GM12875 (cell line): ENCODE measurements at regions not wholly inside any gene's neighbourhood (a gene's known extent, or its start where the extent isn't known, plus 50 kb on each side); places are given as distances from the start of the nearest gene placed in this dataset.

ENCODE experiments used
- H3K4me3 ChIP-seq: one replicate; pipeline ENCODE4 v1.5.1; 2011; ENCODE audit warnings: low read depth, low read length, control low read depth
- TF ChIP-seq, protein P1 (sequence below): IDR thresholded peaks from 2 replicates; pipeline ENCODE4 v1.5.1; 2011; ENCODE audit warnings: low read depth, mild to moderate bottlenecking, control low read depth, inconsistent platforms, low read length, moderate library complexity, borderline replicate concordance; ENCODE audit not compliant: insufficient read depth

DNA sequence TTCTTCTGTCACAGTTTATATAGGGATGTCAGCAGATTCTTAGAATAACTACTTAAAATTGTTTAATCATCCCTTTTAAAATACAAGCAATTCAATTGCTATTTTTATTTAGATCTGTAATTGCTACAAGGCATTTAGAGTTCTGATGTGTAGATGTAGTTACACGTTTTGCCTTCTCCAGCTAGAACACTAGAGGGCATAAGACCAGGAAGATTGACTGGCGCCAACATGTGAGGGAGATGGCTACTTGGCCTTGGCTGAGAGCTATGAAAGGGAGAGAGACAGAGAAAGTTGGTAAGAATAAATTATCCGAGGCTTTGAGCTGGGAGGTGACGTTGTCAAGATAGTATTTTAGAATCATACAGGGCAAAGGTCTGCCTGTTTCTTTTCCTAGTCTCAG is 563.7 kb upstream of the PRKX start:
- TF ChIP-seq, protein P1, sequence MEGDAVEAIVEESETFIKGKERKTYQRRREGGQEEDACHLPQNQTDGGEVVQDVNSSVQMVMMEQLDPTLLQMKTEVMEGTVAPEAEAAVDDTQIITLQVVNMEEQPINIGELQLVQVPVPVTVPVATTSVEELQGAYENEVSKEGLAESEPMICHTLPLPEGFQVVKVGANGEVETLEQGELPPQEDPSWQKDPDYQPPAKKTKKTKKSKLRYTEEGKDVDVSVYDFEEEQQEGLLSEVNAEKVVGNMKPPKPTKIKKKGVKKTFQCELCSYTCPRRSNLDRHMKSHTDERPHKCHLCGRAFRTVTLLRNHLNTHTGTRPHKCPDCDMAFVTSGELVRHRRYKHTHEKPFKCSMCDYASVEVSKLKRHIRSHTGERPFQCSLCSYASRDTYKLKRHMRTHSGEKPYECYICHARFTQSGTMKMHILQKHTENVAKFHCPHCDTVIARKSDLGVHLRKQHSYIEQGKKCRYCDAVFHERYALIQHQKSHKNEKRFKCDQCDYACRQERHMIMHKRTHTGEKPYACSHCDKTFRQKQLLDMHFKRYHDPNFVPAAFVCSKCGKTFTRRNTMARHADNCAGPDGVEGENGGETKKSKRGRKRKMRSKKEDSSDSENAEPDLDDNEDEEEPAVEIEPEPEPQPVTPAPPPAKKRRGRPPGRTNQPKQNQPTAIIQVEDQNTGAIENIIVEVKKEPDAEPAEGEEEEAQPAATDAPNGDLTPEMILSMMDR = no peak
- H3K4me3 ChIP-seq = no peak overlapping the region

DNA sequence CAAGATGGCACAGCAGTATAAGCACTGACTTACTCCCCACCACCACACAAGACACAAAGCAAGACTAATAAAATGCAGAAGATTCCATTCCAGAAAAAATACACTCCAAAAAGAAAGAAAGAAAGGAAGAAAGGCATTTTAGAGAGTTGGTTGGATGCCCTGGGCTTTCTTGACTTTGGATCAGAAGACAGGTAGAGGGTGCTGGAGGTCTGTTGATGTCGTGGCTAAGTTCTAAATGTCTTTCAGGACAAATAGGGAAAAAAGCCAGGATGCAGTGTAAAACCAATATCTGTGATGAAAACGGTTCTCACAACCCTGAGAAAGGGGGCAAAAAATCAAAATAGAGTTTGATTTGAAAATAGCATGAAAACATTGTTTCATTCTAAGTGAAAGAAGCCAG is 555.2 kb upstream of the PRKX start:
- H3K4me3 ChIP-seq = no peak overlapping the region

DNA sequence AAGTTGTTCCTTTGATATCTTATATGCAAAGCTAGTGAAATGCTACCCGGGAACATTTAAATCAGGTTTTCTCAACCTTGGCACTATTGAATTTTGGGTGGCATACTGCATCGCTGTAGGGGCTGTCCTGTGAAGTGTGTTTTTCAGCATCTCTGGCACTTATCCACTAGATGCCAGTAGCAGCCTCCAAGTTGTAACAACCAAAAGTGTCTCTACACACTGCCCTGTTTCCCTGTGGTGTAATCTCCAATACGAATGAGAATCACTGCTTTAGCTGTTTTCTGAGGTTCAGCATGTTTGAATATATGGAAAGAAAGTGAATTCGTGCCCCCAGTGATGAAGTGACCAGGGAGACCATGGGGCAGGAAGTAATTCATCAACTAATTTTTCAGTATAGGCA is 551.6 kb upstream of the PRKX start:
- H3K4me3 ChIP-seq = no peak overlapping the region
- TF ChIP-seq, protein P1 = no peak

More for the DNA sequence above, 555.2 kb upstream of the PRKX start:
- TF ChIP-seq, protein P1 = no peak

DNA sequence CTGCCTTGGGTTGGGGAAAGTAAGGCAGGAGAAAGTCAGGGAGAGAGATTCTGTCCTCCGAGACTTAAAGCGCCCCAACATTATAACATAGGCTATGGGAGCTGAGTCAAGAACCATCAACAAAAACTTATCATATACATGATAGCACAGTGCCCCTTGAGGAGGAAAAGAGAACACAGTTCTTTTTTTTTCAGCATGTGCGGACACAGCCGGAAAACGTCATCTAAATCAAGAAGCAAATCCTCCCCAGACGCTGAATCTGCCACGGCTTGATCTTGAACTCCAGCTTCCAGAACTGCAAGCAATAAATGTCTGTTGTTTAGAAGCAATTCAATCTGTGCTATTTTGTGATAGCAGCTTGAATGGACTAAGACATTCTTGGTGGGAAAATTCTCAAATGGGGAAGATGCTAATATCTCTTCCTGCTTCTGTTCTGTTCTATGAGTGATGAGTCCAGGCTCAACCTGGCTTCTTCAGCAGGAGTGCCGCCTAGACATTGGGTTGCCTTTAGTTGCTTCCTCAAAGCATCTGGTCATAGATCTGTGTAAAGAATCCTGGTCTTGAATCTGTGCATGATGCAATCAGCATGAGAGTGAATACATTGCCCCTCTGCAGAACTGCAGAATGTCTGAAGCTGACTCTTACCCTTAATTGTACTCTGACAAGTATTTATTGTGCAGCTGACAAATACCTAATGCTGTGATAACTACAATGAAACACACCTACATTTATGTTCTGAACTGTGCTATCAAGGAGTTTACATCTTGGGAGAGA is 549.8 kb upstream of the PRKX start:
- no peak overlapping the region for H3K4me3 ChIP-seq
- TF ChIP-seq, protein P1 = no peak

DNA sequence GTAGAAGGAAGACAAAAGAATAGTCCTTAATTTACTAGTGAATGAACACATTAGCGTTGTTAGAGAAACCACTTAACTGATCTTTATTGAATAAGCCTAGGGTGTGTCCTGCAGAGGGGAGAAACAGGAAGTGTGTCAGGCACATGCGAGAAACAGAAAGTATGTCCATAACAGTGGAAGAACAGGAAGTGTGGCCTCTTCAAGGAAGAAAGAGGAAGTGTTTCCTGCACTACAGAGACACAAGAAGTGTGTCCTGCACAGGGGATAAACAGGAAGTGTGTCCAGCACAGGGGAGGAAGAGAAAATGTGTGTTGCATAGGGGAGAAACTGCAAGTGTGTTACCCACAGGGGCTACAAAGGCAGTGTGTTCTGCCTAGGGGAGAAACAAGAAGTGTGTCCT is 539.6 kb upstream of the PRKX start:
- TF ChIP-seq, protein P1 = no peak
- H3K4me3 ChIP-seq = no peak overlapping the region

DNA sequence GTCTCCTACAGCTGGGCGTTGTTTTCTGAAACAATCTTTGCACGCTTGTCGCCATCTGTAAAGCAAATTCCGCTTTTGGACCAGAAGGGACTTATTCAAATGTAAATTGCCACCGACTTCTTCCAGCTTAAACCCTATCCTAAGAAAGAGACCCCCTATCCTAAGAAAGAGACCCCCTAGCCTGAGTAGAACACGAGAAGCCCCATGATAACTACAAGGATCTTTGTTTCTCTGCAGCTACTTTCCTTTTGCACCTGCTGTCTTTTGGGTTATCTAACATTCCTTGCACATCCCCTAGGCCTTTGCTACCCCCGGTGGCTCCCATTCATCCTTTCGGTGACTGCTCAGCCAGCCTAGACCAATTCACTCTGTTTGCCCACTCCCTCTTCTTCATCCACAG is 536.0 kb upstream of the PRKX start:
- TF ChIP-seq, protein P1 = no peak
- H3K4me3 ChIP-seq = no peak overlapping the region

DNA sequence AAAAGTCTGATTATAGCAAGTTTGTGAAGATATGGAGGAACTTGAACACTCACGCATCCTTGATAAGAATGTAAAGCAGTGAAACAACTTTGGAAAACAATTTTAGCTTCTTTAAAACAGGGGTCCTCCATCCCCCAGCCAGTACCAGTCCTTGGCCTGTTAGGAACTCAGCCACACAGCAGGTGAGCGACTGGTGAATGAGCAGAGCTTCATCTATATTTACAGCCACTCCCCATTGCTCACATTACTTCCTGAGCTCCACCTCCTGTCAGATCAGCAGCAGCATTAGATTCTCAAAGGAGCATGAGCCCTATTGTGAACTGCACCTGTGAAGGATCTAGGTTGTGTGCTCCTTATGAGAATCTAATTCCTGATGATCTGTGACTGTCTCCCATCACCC is 530.3 kb upstream of the PRKX start:
- no peak overlapping the region for H3K4me3 ChIP-seq
- TF ChIP-seq, protein P1 = no peak
